HCT116 (cell line): ENCODE measurements at regions not wholly inside any gene's neighbourhood (a gene's known extent, or its start where the extent isn't known, plus 50 kb on each side); places are given as distances from the start of the nearest gene placed in this dataset.

Experiments used
- CBX3 ChIP-seq: IDR thresholded peaks from 2 replicates; pipeline ENCODE4 v1.6.1; 2012; ENCODE audit warnings: low read depth
- CEBPB ChIP-seq: IDR thresholded peaks from 2 replicates; pipeline ENCODE4 v1.6.1; 2012; ENCODE audit warnings: low read depth
- EZH2 ChIP-seq: fragments of 200-600 bp; sonication (generic); IDR thresholded peaks from 2 replicates; pipeline ENCODE4 v1.6.1; 2017; ENCODE audit warnings: antibody characterized with exemption, mixed run types
- JUND ChIP-seq: IDR thresholded peaks from 2 replicates; pipeline ENCODE4 v1.6.1; 2012
- POLR2A ChIP-seq: IDR thresholded peaks from 2 replicates; pipeline ENCODE4 v1.7.0; 2011; ENCODE audit warnings: borderline replicate concordance; ENCODE audit not compliant: insufficient read depth, insufficient read length; ENCODE audit errors: extremely low read depth
- POLR2AphosphoS5 ChIP-seq: IDR thresholded peaks from 2 replicates; pipeline ENCODE4 v1.6.1; 2011; ENCODE audit warnings: mild to moderate bottlenecking, low read depth, low read length, moderate library complexity
- SIN3A ChIP-seq: IDR thresholded peaks from 2 replicates; pipeline ENCODE4 v1.6.1; 2012; ENCODE audit warnings: low read depth
- YY1 ChIP-seq: IDR thresholded peaks from 2 replicates; pipeline ENCODE4 v1.6.1; 2011; ENCODE audit warnings: low read length, low read depth, moderate library complexity, mild to moderate bottlenecking; ENCODE audit not compliant: insufficient replicate concordance; ENCODE audit errors: extremely low read depth
- TF ChIP-seq, protein P1 (sequence below), 3 experiments: fragments of 200-600 bp in 1 of 3; sonication (generic) in 1 of 3; IDR thresholded peaks in 2 of 3; conservative IDR thresholded peaks in 1 of 3; 2 replicates each; pipeline ENCODE4 v1.5.1; 2012 to 2017; ENCODE audit warnings: low read depth in 2 of 3, low read length in 2 of 3, antibody characterized with exemption in 1 of 3, borderline replicate concordance in 1 of 3, control low read depth in 1 of 3, mild to moderate bottlenecking in 1 of 3, mixed read lengths in 1 of 3, mixed run types in 1 of 3, moderate library complexity in 1 of 3; ENCODE audit not compliant: insufficient read depth in 1 of 3
- TF ChIP-seq, protein P2 (sequence below): IDR thresholded peaks from 2 replicates; pipeline ENCODE4 v1.6.1; 2012; ENCODE audit warnings: low read depth
- TF ChIP-seq, protein P3 (sequence below): IDR thresholded peaks from 2 replicates; pipeline ENCODE4 v1.6.1; 2011; ENCODE audit warnings: mild to moderate bottlenecking, low read length, moderate library complexity; ENCODE audit not compliant: insufficient replicate concordance; ENCODE audit errors: extremely low read depth

DNA sequence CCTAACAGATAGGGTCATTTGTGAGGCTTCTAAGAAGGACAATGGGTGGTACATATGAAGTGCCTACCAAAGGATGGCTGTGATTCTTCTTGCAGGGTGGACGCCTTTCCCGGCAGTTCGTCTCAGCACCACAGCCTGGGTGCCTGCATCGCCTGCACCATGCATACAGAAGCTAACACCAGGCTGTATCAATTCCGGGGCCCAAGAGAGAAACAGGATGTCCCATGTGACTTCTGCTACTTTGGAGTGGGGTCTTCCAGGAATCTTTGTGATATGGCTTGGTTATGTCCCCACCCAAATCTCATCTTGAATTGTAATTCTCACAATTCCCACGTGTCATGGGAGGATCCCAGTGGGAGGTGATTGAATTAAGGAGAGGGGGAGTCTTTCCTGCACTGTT lies 251.6 kb upstream of the TNRC6C start:
- TF ChIP-seq POLR2A (no peak), JUND (no peak), EZH2 (no peak), POLR2AphosphoS5 (no peak), CBX3 (no peak), YY1 (no peak), SIN3A (no peak), CEBPB (no peak)
- TF ChIP-seq, protein P1, sequence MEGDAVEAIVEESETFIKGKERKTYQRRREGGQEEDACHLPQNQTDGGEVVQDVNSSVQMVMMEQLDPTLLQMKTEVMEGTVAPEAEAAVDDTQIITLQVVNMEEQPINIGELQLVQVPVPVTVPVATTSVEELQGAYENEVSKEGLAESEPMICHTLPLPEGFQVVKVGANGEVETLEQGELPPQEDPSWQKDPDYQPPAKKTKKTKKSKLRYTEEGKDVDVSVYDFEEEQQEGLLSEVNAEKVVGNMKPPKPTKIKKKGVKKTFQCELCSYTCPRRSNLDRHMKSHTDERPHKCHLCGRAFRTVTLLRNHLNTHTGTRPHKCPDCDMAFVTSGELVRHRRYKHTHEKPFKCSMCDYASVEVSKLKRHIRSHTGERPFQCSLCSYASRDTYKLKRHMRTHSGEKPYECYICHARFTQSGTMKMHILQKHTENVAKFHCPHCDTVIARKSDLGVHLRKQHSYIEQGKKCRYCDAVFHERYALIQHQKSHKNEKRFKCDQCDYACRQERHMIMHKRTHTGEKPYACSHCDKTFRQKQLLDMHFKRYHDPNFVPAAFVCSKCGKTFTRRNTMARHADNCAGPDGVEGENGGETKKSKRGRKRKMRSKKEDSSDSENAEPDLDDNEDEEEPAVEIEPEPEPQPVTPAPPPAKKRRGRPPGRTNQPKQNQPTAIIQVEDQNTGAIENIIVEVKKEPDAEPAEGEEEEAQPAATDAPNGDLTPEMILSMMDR (IDR thresholded peaks at IDR 0.05 in 2 of 3, conservative IDR thresholded peaks at IDR 0.05 in 1 of 3; ENCODE audit: borderline replicate concordance in 1 of 3, insufficient read depth in 1 of 3, low read depth in 2 of 3, low read length in 2 of 3): no peak
- TF ChIP-seq, protein P2, sequence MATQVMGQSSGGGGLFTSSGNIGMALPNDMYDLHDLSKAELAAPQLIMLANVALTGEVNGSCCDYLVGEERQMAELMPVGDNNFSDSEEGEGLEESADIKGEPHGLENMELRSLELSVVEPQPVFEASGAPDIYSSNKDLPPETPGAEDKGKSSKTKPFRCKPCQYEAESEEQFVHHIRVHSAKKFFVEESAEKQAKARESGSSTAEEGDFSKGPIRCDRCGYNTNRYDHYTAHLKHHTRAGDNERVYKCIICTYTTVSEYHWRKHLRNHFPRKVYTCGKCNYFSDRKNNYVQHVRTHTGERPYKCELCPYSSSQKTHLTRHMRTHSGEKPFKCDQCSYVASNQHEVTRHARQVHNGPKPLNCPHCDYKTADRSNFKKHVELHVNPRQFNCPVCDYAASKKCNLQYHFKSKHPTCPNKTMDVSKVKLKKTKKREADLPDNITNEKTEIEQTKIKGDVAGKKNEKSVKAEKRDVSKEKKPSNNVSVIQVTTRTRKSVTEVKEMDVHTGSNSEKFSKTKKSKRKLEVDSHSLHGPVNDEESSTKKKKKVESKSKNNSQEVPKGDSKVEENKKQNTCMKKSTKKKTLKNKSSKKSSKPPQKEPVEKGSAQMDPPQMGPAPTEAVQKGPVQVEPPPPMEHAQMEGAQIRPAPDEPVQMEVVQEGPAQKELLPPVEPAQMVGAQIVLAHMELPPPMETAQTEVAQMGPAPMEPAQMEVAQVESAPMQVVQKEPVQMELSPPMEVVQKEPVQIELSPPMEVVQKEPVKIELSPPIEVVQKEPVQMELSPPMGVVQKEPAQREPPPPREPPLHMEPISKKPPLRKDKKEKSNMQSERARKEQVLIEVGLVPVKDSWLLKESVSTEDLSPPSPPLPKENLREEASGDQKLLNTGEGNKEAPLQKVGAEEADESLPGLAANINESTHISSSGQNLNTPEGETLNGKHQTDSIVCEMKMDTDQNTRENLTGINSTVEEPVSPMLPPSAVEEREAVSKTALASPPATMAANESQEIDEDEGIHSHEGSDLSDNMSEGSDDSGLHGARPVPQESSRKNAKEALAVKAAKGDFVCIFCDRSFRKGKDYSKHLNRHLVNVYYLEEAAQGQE: no peak
- TF ChIP-seq, protein P3, sequence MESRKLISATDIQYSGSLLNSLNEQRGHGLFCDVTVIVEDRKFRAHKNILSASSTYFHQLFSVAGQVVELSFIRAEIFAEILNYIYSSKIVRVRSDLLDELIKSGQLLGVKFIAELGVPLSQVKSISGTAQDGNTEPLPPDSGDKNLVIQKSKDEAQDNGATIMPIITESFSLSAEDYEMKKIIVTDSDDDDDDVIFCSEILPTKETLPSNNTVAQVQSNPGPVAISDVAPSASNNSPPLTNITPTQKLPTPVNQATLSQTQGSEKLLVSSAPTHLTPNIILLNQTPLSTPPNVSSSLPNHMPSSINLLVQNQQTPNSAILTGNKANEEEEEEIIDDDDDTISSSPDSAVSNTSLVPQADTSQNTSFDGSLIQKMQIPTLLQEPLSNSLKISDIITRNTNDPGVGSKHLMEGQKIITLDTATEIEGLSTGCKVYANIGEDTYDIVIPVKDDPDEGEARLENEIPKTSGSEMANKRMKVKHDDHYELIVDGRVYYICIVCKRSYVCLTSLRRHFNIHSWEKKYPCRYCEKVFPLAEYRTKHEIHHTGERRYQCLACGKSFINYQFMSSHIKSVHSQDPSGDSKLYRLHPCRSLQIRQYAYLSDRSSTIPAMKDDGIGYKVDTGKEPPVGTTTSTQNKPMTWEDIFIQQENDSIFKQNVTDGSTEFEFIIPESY: no peak
